ENCODE measurements at regions not wholly inside any gene's neighbourhood (a gene's known extent, or its start where the extent isn't known, plus 50 kb on each side); places are given as distances from the start of the nearest gene placed in this dataset.
"Not testable (repeated sequence)": the region's sequence is repeated elsewhere in the genome, so short reads cannot be mapped to it uniquely, and the experiment has no call there.

GRCh38 chr12:58009405-58010195 is 68.2 kb downstream of the ATP23 start:
- peak; percentile 74 for DNase-seq (ENCODE audit: low read depth)

GRCh38 chr12:58011676-58012075 is 70.3 kb downstream of the ATP23 start:
- no peak for DNase-seq (ENCODE audit: low read depth)

- not testable (repeated sequence) for DNase-seq (ENCODE audit: low read depth)
Measured at GRCh38 chr12:58022379-58023020, 81.1 kb downstream of the ATP23 start.

- DNase-seq (ENCODE audit: low read depth) = no peak
Measured at GRCh38 chr12:58025431-58025830, 84.1 kb downstream of the ATP23 start.

- DNase-seq (ENCODE audit: low read depth) = no peak
Measured at GRCh38 chr12:58026426-58026825, 85.1 kb downstream of the ATP23 start.

- peak; percentile 75 for DNase-seq (ENCODE audit: low read depth)
Measured at GRCh38 chr12:58026897-58027891, 85.8 kb downstream of the ATP23 start.

GRCh38 chr12:58028294-58028693 is 86.9 kb downstream of the ATP23 start:
- DNase-seq (ENCODE audit: low read depth) = no peak

GRCh38 chr12:58029260-58029659 is 87.9 kb downstream of the ATP23 start:
- DNase-seq (ENCODE audit: low read depth) = no peak

GRCh38 chr12:58030566-58031279 is 89.4 kb downstream of the ATP23 start:
- peak; percentile 85 for DNase-seq (ENCODE audit: low read depth)

- DNase-seq (ENCODE audit: low read depth) = no peak
Measured at GRCh38 chr12:58032156-58032555, 90.8 kb downstream of the ATP23 start.

GRCh38 chr12:58033831-58034230 is 92.5 kb downstream of the ATP23 start:
- no peak for DNase-seq (ENCODE audit: low read depth)

- peak; percentile 45 for DNase-seq (ENCODE audit: low read depth)
Measured at GRCh38 chr12:58034311-58034710, 92.9 kb downstream of the ATP23 start.

- no peak for DNase-seq (ENCODE audit: low read depth)
Measured at GRCh38 chr12:58034712-58035111, 93.3 kb downstream of the ATP23 start.

GRCh38 chr12:58041441-58041840 is 100.1 kb downstream of the ATP23 start:
- DNase-seq (ENCODE audit: low read depth) = no peak

GRCh38 chr12:58044966-58045365 is 103.6 kb downstream of the ATP23 start:
- no peak for DNase-seq (ENCODE audit: low read depth)

GRCh38 chr12:58046271-58046670 is 104.9 kb downstream of the ATP23 start:
- no peak for DNase-seq (ENCODE audit: low read depth)

- DNase-seq (ENCODE audit: low read depth) = no peak
Measured at GRCh38 chr12:58051378-58051777, 110.0 kb downstream of the ATP23 start.

GRCh38 chr12:58064666-58065065 is 123.3 kb downstream of the ATP23 start:
- no peak for DNase-seq (ENCODE audit: low read depth)

GRCh38 chr12:58066296-58066695 is 124.9 kb downstream of the ATP23 start:
- DNase-seq (ENCODE audit: low read depth) = no peak

- peak; percentile 74 for DNase-seq (ENCODE audit: low read depth)
Measured at GRCh38 chr12:58067610-58068387, 126.4 kb downstream of the ATP23 start.

GRCh38 chr12:58068706-58069105 is 127.3 kb downstream of the ATP23 start:
- no peak for DNase-seq (ENCODE audit: low read depth)

All from fibroblast of gingiva (primary cell).